RWPE2 (cell line): ENCODE measurements at regions not wholly inside any gene's neighbourhood (a gene's known extent, or its start where the extent isn't known, plus 50 kb on each side); places are given as distances from the start of the nearest gene placed in this dataset.

Experiments used
- ATAC-seq: fragments of 200-7000 bp; cut with Tn5 transposase; 3 replicates; pipeline ENCODE4 v1.9.1; 2021; ENCODE audit warnings: low read depth
- DNase-seq: peaks from one replicate; pipeline ENCODE4 v3.0.0-alpha.2; 2020; ENCODE audit warnings: low spot score
- H3K27ac ChIP-seq: fragments of 450-650 bp; 2 replicates; pipeline ENCODE4 v1.5.1; 2017; ENCODE audit warnings: mild to moderate bottlenecking; ENCODE audit not compliant: poor library complexity, severe bottlenecking
- H3K27me3 ChIP-seq: fragments of 250-450 bp; sonication (Bioruptor Pico); 2 replicates; pipeline ENCODE4 v1.5.1; 2021; ENCODE audit warnings: mild to moderate bottlenecking, moderate library complexity; ENCODE audit not compliant: insufficient read depth, poor library complexity, severe bottlenecking
- H3K36me3 ChIP-seq: fragments of 250-450 bp; sonication (Bioruptor Pico); 2 replicates; pipeline ENCODE4 v1.5.1; 2020; ENCODE audit warnings: low read depth, mild to moderate bottlenecking, moderate library complexity
- H3K4me1 ChIP-seq: fragments of 250-450 bp; sonication (Bioruptor Pico); 2 replicates; pipeline ENCODE4 v1.5.1; 2021; ENCODE audit warnings: mild to moderate bottlenecking, moderate library complexity; ENCODE audit not compliant: insufficient read depth, poor library complexity, severe bottlenecking
- H3K4me3 ChIP-seq: fragments of 250-450 bp; sonication (Bioruptor Pico); 2 replicates; pipeline ENCODE4 v1.5.1; 2021; ENCODE audit warnings: mild to moderate bottlenecking, moderate library complexity; ENCODE audit not compliant: severe bottlenecking
- H3K9me3 ChIP-seq: fragments of 250-450 bp; sonication (Bioruptor Pico); 2 replicates; pipeline ENCODE4 v1.5.1; 2021; ENCODE audit warnings: mild to moderate bottlenecking, moderate library complexity; ENCODE audit not compliant: severe bottlenecking
- CTCF ChIP-seq: fragments of 450-650 bp; IDR thresholded peaks from one replicate; pipeline ENCODE4 v1.5.1; 2017; ENCODE audit warnings: mild to moderate bottlenecking, moderate library complexity; ENCODE audit not compliant: poor library complexity, severe bottlenecking

DNA sequence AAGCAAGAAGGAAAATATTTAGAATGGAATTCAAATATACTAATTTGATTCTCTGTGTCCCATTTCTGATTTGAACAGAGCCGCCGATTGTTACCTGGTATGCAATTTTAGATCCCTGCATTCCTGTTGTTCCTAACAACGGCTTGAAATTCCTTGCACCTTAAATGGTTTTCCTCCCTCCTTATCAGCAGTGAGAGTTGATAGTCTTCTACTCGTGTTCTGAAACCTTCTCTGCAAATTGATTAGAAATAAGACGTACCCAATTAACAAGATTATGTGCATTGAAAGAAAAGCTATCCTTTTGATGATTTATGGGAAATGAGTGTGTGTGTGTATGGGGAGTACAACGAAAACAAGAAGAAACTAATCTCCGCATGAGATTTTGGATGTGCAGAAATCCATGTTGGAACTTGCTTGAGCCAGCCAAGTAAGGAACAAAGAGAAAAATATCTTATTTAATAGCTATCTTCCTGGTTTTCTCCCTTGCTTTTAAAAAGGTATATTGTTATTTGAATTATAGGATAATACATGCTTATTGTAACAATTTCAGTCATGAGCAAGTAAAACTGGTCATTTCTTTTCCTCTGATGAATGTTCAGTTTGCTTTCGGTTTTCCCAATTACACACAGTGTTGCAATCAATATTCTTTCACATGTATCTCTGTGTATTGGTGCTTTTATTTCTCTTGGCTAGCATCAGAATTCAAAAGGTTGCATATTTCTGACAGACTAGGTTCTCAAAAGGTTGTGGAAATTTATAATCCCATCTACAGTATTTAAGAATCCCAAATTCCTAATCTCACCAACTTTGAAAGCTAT is 211.1 kb upstream of the ACTBL2 start:
- ATAC-seq (peak; percentile 26), DNase-seq (no peak)
- Histone ChIP-seq H3K9me3 (no peaks in the 10 kb centered on the region), H3K36me3 (no peaks in the 10 kb centered on the region), H3K27me3 (no peaks in the 10 kb centered on the region), H3K27ac (peak overlapping the region; percentile 86), H3K4me3 (peak overlapping the region; percentile 3), H3K4me1 (peaks cover 33% of the 10 kb centered on the region)
- no peak for TF ChIP-seq CTCF

DNA sequence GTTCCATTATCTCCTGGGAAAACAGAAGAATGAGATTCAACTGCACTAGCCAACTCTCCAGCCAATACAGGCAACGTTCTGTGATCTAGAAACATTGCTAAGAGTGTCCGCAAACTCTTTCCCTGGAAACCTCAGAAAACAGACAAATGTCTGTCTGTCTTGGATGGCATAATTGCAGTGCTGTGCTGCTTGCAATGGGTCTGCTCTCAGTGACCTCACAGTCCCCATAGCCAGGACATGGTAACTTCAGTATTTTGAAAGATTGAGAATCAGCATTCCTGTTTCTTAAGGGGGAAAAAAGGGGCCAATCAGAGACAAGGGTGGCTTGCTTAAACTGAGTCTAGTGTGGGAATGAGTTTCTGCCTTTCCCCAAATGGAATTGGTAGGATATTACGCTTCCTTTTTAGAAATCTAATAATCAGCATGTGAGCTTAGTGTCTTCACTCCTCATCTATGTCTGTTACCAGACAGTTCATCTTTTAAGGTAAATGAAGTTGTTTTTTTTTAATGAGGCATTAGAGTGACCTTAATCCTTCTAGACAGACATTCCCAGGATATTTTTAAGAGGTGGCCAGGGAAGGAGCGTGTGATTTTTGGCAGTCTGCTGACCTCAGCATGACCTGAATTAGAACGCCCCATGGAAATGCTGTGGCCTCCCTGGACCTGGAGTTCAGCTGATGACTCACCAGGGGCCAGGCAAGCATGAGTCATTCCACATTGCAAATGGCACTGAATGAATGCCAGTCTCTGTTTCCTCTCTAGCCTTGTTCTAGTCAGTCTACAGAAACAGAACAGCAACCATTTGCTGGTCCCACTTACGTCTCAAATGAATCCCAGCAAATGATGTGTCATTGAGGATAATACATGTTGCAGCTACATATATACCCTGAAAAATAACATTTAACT is 210.2 kb upstream of the ACTBL2 start:
- Histone ChIP-seq H3K27me3 (no peaks in the 10 kb centered on the region), H3K27ac (peak overlapping the region; percentile 86), H3K4me1 (peaks cover 30% of the 10 kb centered on the region), H3K4me3 (peak overlapping the region; percentile 3), H3K9me3 (no peaks in the 10 kb centered on the region), H3K36me3 (no peaks in the 10 kb centered on the region)
- TF ChIP-seq CTCF, result no peak
- ATAC-seq (peak; percentile 97), DNase-seq (peak; percentile 89)

DNA sequence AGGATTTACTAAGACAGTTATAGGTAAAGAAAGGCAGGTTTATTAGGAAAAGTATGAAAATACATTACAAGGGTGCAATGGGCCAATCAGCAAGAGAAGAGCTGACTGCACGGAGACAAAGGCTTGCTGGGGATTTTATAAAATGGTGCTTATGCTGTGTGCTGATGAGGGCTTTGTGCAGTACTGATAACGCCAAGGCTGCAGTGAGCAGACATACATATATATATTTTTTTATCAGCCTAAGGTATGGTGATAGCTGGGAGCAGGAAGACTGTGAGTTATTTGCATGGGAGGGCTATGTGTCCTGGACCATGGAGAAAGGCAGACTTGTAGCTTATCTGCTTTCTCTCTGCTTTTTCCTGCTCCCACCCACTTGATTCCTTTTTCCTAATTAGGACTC is 208.1 kb upstream of the ACTBL2 start:
- no peak for TF ChIP-seq CTCF
- DNase-seq (no peak), ATAC-seq (no peak)
- H3K4me1 ChIP-seq, result peaks cover 36% of the 10 kb centered on the region
- H3K36me3 ChIP-seq, result no peaks in the 10 kb centered on the region
- H3K4me3 ChIP-seq, result no peak overlapping the region
- H3K27me3 ChIP-seq, result no peaks in the 10 kb centered on the region
- H3K9me3 ChIP-seq, result no peaks in the 10 kb centered on the region
- no peak overlapping the region for H3K27ac ChIP-seq

DNA sequence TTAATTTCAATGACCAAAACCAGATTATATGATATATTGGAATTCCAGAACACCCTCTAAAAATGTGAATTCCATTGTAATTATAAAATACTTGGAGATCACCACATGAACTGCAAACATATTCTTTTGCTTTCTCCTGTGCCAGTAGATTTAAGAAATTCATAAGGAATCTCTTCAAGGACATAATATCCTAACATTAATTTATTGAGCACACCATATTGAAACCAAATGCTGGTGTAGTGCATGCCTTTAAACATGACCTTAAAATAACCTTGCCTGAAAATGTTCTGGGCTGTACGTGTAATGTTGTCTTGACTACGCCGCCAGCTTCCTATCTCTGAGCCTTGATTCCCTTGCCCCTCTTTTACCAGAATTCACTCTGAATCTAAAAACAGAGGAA is 205.0 kb upstream of the ACTBL2 start:
- TF ChIP-seq CTCF, result no peak
- Histone ChIP-seq H3K27ac (no peak overlapping the region), H3K4me1 (peaks cover 27% of the 10 kb centered on the region), H3K9me3 (no peaks in the 10 kb centered on the region), H3K36me3 (no peaks in the 10 kb centered on the region), H3K27me3 (no peaks in the 10 kb centered on the region), H3K4me3 (no peak overlapping the region)
- no peak for DNase-seq
- no peak for ATAC-seq
